OCI-LY3 (cell line): ENCODE measurements at regions not wholly inside any gene's neighbourhood (a gene's known extent, or its start where the extent isn't known, plus 50 kb on each side); places are given as distances from the start of the nearest gene placed in this dataset.

ENCODE experiments used
- H2AFZ ChIP-seq: fragments of 200-600, 300-600 bp; shearing (Covaris generic); 2 replicates; pipeline ENCODE4 v1.6.0; 2014; ENCODE audit warnings: antibody characterized with exemption, low read depth, low read length
- H3K27ac ChIP-seq: fragments of 200-600, 300-600 bp; sonication (generic); 2 replicates; pipeline ENCODE4 v1.5.1; 2014; ENCODE audit warnings: mild to moderate bottlenecking, low read length, moderate library complexity, mixed read lengths
- H3K27me3 ChIP-seq: fragments of 200-600, 300-600 bp; sonication (generic); 2 replicates; pipeline ENCODE4 v1.6.1; 2014; ENCODE audit warnings: low read depth, low read length, mixed read lengths
- H3K36me3 ChIP-seq: fragments of 200-600, 300-600 bp; sonication (generic); replicated peaks from 2 replicates; pipeline ENCODE3; 2014; ENCODE audit warnings: low read depth, low read length, mixed read lengths
- H3K4me1 ChIP-seq: fragments of 300-600, 200-600 bp; sonication (generic); 2 replicates; pipeline ENCODE4 v1.6.1; 2014; ENCODE audit warnings: low read length, mixed read lengths
- H3K4me2 ChIP-seq: fragments of 200-600, 300-600 bp; sonication (generic); 2 replicates; pipeline ENCODE4 v1.6.1; 2014; ENCODE audit warnings: low read length, mixed read lengths
- H3K4me3 ChIP-seq: fragments of 300-600, 200-600 bp; sonication (generic); 2 replicates; pipeline ENCODE4 v1.5.1; 2014; ENCODE audit warnings: antibody characterized with exemption, mild to moderate bottlenecking, low read length, moderate library complexity
- H3K79me2 ChIP-seq: fragments of 300-600, 200-600 bp; shearing (Covaris generic); 2 replicates; pipeline ENCODE4 v1.6.1; 2014; ENCODE audit warnings: mild to moderate bottlenecking, low read length, mixed read lengths
- H3K9ac ChIP-seq: fragments of 300-600, 200-600 bp; shearing (Covaris generic); 2 replicates; pipeline ENCODE4 v1.6.0; 2014; ENCODE audit warnings: mild to moderate bottlenecking, low read length, moderate library complexity
- H3K9me3 ChIP-seq: fragments of 200-600, 300-600 bp; shearing (Covaris generic); 2 replicates; pipeline ENCODE4 v1.6.1; 2014; ENCODE audit warnings: low read length, mixed read lengths; ENCODE audit not compliant: insufficient read depth
- H4K20me1 ChIP-seq: fragments of 200-600, 300-600 bp; sonication (generic); 2 replicates; pipeline ENCODE4 v1.6.1; 2016; ENCODE audit warnings: low read length, mixed read lengths; ENCODE audit not compliant: insufficient read depth
- EZH2phosphoT487 ChIP-seq: fragments of 200-600 bp; shearing (Covaris generic); IDR thresholded peaks from 2 replicates; pipeline ENCODE4 v1.6.1; 2018; ENCODE audit warnings: antibody characterized with exemption, mixed run types, low read depth
- TF ChIP-seq, protein P1 (sequence below): fragments of 200-600, 300-600 bp; sonication (generic); IDR thresholded peaks from 2 replicates; pipeline ENCODE4 v1.5.1; 2014; ENCODE audit warnings: antibody characterized with exemption, low read length, low read depth

DNA sequence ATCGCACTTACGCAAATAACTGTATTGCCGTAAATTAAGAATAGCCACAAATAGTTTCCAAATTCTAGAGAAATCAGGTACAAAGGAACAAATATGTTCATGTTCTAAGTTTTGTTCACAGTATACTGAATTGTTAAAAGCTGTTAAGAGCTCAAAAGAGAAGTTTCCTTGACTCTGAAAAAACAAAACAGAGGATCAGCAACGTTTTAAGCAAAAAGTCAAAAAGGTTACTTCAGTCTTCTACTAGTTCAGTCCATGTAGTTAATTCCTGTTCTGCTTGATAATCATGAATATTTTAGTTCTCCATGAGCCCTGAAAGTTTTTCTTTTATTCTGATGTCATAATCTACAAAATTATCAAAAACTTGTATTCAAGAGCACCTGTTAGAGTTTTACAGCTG lies 128.6 kb upstream of the MAST4 start:
- Histone ChIP-seq H2AFZ (no peak overlapping the region), H3K4me1 (no peaks in the 10 kb centered on the region), H3K4me3 (no peak overlapping the region), H4K20me1 (no peaks in the 10 kb centered on the region), H3K36me3 (no peaks in the 10 kb centered on the region), H3K4me2 (no peak overlapping the region), H3K9me3 (peaks cover 5% of the 10 kb centered on the region; the same call in 1 of the 2 replicates), H3K9ac (no peak overlapping the region), H3K27me3 (no peaks in the 10 kb centered on the region), H3K27ac (no peak overlapping the region), H3K79me2 (no peaks in the 10 kb centered on the region)
- no peak for TF ChIP-seq EZH2phosphoT487
- TF ChIP-seq, protein P1, sequence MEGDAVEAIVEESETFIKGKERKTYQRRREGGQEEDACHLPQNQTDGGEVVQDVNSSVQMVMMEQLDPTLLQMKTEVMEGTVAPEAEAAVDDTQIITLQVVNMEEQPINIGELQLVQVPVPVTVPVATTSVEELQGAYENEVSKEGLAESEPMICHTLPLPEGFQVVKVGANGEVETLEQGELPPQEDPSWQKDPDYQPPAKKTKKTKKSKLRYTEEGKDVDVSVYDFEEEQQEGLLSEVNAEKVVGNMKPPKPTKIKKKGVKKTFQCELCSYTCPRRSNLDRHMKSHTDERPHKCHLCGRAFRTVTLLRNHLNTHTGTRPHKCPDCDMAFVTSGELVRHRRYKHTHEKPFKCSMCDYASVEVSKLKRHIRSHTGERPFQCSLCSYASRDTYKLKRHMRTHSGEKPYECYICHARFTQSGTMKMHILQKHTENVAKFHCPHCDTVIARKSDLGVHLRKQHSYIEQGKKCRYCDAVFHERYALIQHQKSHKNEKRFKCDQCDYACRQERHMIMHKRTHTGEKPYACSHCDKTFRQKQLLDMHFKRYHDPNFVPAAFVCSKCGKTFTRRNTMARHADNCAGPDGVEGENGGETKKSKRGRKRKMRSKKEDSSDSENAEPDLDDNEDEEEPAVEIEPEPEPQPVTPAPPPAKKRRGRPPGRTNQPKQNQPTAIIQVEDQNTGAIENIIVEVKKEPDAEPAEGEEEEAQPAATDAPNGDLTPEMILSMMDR: no peak

DNA sequence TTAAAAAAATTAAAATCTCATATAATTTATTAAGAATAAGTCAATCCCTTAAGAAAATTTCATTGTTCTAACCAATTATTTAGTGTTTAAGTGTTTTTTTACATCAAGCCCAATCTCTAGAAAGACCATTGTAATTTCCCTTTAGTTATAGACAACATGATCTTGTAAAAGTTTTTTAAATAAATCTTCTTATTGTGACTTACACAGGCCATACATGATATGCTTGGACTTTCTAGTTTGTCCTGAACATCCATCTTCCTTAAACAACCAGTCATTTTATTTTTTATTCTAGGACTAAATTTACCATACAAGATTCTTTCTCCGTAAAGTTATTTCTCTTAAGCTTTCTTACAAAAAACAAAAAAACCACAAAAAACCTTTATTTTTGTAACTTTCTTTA lies 126.5 kb upstream of the MAST4 start:
- Histone ChIP-seq H3K4me3 (no peak overlapping the region), H3K9ac (no peak overlapping the region), H3K79me2 (no peaks in the 10 kb centered on the region), H3K4me2 (no peak overlapping the region), H3K27me3 (no peaks in the 10 kb centered on the region), H3K27ac (no peak overlapping the region), H3K9me3 (peaks cover 5% of the 10 kb centered on the region; the same call in 1 of the 2 replicates), H3K4me1 (no peaks in the 10 kb centered on the region), H4K20me1 (no peaks in the 10 kb centered on the region), H3K36me3 (no peaks in the 10 kb centered on the region), H2AFZ (no peak overlapping the region)
- TF ChIP-seq, protein P1: no peak
- TF ChIP-seq EZH2phosphoT487: no peak

DNA sequence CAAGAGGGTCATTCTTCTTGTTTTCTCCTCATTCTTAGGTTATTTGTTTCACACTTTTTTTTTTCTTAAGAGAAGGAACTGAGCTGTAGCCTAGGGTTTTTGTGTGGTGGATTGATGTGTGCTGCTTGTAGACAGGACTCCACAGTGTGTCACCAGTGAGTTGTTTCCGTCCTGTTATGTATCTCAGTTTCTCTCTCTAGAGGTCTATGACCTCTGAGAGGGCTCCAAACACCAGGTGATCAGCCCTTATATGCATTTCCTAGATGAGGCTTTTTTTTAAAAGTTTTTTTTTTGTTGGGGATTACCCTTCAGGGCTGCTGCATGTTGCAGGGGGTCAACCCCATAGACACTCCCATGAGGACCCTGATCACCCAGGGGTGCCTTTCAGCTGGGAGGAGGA lies 124.2 kb upstream of the MAST4 start:
- Histone ChIP-seq H3K4me1 (no peaks in the 10 kb centered on the region), H3K79me2 (no peaks in the 10 kb centered on the region), H3K4me2 (no peak overlapping the region), H3K27ac (no peak overlapping the region), H2AFZ (no peak overlapping the region), H3K9me3 (peaks cover 5% of the 10 kb centered on the region; the same call in 1 of the 2 replicates), H3K27me3 (no peaks in the 10 kb centered on the region), H3K36me3 (no peaks in the 10 kb centered on the region), H3K9ac (no peak overlapping the region), H4K20me1 (no peaks in the 10 kb centered on the region), H3K4me3 (no peak overlapping the region)
- TF ChIP-seq, protein P1: no peak
- TF ChIP-seq EZH2phosphoT487: no peak

DNA sequence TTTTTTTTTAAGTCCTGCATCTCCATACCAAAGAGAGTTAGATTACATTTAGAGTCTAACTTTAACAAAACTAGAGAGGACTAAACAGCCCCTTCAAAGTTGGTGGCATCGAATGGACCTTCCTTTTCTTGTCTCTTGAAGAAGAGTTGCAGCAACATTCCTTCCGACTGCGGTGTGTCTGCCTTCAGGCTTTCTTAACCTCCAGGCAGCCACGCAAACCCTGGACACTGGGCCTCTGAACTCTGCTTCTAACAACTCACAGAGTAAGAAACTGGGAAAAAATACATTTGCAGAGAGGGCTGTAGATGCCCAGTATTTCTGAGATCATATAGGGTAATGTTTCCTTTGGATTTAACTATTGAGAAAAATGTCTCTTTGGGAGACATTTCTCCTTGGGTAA lies 120.5 kb upstream of the MAST4 start:
- no peak overlapping the region for H3K4me2 ChIP-seq
- no peaks in the 10 kb centered on the region for H3K9me3 ChIP-seq
- no peaks in the 10 kb centered on the region for H4K20me1 ChIP-seq
- no peak overlapping the region for H3K9ac ChIP-seq
- H3K36me3 ChIP-seq: no peaks in the 10 kb centered on the region
- no peak overlapping the region for H3K27ac ChIP-seq
- TF ChIP-seq EZH2phosphoT487: no peak
- TF ChIP-seq, protein P1: no peak
- no peaks in the 10 kb centered on the region for H3K79me2 ChIP-seq
- no peak overlapping the region for H3K4me3 ChIP-seq
- H3K4me1 ChIP-seq: no peaks in the 10 kb centered on the region
- H3K27me3 ChIP-seq: no peaks in the 10 kb centered on the region
- H2AFZ ChIP-seq: no peak overlapping the region
